ENCODE measurements at regions not wholly inside any gene's neighbourhood (a gene's known extent, or its start where the extent isn't known, plus 50 kb on each side); places are given as distances from the start of the nearest gene placed in this dataset.

DNA sequence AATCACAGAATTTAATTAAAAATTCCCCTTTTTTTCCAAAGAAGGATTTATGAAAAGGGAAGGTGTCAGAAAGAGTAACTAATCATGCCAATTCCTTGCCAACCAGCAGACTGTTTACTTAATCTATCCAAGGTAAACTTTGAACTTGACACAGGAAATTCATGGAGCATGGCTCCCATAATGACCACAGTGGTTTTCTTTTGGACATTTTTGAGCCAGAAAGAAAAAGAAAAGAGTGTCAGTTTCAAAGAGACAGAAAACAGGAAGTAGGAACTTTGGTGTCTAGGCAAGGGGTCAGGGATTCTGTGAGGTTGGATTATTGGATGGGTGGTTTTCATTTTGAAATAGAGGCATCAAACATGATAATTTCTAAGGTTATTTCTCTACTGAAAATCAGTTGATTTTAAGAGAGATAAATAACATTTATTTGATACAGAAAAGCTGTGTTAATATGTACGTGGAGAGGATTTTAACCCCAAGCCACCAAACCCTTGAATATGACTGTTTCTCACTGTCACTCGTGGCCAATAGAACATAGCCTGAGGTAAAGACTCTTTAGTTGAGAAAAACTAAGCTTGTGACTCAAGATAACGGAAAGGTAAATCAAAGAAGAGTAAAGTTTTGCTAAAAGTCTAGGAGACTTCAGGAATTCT lies 196.1 kb downstream of the TTC6 start:
- no peak for DNase-seq
- no peaks in the 10 kb centered on the region for H3K4me1 Mint-ChIP-seq (ENCODE audit: low read depth)
- TF ChIP-seq, protein P1, sequence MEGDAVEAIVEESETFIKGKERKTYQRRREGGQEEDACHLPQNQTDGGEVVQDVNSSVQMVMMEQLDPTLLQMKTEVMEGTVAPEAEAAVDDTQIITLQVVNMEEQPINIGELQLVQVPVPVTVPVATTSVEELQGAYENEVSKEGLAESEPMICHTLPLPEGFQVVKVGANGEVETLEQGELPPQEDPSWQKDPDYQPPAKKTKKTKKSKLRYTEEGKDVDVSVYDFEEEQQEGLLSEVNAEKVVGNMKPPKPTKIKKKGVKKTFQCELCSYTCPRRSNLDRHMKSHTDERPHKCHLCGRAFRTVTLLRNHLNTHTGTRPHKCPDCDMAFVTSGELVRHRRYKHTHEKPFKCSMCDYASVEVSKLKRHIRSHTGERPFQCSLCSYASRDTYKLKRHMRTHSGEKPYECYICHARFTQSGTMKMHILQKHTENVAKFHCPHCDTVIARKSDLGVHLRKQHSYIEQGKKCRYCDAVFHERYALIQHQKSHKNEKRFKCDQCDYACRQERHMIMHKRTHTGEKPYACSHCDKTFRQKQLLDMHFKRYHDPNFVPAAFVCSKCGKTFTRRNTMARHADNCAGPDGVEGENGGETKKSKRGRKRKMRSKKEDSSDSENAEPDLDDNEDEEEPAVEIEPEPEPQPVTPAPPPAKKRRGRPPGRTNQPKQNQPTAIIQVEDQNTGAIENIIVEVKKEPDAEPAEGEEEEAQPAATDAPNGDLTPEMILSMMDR (IDR thresholded peaks at IDR 0.05) = no peak
- H3K27me3 Mint-ChIP-seq (ENCODE audit: insufficient read depth) = no peaks in the 10 kb centered on the region
- H3K36me3 Mint-ChIP-seq (ENCODE audit: low read depth) = no peaks in the 10 kb centered on the region
- no peak overlapping the region for H3K27ac Mint-ChIP-seq
- H3K9me3 Mint-ChIP-seq = no peaks in the 10 kb centered on the region
- no peak overlapping the region for H3K4me3 Mint-ChIP-seq

DNA sequence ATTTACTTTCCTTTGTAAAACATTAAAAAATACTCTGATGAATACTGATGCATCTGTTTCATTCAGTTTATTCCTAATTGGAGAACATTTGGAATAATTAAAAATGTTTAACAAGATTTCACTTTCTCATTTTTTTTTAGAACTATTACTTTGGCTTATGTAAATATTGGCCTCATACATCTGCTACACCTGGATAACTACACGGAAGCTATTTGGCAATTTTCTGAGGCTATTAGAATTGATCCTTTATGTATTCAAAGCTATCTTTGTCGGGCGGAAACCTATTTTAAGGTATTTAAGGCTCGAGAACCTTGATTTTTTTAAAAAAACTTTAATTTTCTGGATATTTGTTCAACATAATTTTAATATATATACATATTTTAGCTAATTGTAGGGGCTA lies 196.7 kb downstream of the TTC6 start:
- TF ChIP-seq, protein P1 (IDR thresholded peaks at IDR 0.05) = no peak
- DNase-seq = no peak
- Mint-ChIP-seq H3K27ac (no peak overlapping the region), H3K4me1 (ENCODE audit: low read depth) (no peaks in the 10 kb centered on the region), H3K36me3 (ENCODE audit: low read depth) (no peaks in the 10 kb centered on the region), H3K9me3 (no peaks in the 10 kb centered on the region), H3K27me3 (ENCODE audit: insufficient read depth) (no peaks in the 10 kb centered on the region), H3K4me3 (no peak overlapping the region)

DNA sequence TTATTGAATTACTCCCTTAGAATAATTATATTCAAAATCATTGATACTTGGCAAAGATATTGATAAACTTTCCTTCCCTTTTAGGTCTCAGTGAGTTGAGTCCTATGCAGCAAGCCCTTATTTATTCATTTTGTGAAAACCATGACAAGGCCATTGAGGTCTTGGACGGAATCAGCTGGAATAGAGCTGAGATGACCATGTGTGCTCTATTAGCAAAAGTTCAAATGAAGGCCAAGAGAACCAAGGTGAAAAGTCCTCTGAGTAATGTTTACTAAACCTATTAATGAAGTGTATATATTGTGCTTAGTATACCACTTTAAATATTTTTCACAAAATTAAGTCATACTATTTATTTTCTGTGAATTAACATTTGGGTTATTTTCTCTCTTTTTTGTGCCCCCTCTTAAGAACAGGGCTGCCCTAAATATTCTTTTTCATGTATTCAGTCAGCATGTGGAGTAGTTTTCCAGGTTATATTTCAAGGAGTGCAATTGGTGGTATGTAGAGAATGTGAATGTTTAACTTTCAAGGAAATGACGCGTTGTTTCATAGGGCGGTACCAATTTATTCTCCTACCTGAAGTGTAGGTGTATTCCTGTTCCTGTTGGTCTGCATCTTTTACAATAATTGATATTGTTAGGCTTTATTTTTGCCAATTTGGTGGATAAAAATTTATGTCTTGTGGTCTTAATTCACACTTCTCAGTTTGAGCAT lies 201.4 kb downstream of the TTC6 start:
- DNase-seq = no peak
- Mint-ChIP-seq H3K9me3 (no peaks in the 10 kb centered on the region), H3K4me1 (ENCODE audit: low read depth) (no peaks in the 10 kb centered on the region; the same call in 1 of the 2 replicates), H3K36me3 (ENCODE audit: low read depth) (no peaks in the 10 kb centered on the region), H3K27ac (no peak overlapping the region), H3K4me3 (no peak overlapping the region), H3K27me3 (ENCODE audit: insufficient read depth) (peaks cover 3% of the 10 kb centered on the region; the same call in 1 of the 2 replicates)
- TF ChIP-seq, protein P1 (IDR thresholded peaks at IDR 0.05) = no peak

DNA sequence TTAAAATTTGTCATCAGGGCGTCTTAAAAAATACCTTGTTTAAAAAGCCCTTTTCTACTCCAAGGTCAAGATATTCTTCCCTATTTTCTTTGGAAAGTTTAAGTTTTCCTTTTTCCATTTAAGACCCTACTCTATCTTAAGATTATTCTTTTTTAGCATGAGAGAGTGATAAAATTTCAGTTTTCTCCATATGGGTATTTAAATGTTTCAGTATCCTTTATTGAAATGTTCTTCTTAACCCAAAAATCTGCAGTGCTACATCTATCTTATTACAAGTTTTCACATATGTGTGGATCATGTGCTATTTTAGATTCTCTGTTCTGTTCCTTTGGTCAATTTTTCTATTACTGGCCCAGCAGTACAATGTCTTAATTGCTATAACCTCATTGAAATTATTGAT lies 202.2 kb downstream of the TTC6 start:
- Mint-ChIP-seq H3K27ac (no peak overlapping the region), H3K9me3 (no peaks in the 10 kb centered on the region), H3K4me3 (no peak overlapping the region), H3K36me3 (ENCODE audit: low read depth) (no peaks in the 10 kb centered on the region), H3K4me1 (ENCODE audit: low read depth) (no peaks in the 10 kb centered on the region; the same call in 1 of the 2 replicates), H3K27me3 (ENCODE audit: insufficient read depth) (peaks cover 3% of the 10 kb centered on the region; the same call in 1 of the 2 replicates)
- TF ChIP-seq, protein P1 (IDR thresholded peaks at IDR 0.05) = no peak
- DNase-seq = no peak

DNA sequence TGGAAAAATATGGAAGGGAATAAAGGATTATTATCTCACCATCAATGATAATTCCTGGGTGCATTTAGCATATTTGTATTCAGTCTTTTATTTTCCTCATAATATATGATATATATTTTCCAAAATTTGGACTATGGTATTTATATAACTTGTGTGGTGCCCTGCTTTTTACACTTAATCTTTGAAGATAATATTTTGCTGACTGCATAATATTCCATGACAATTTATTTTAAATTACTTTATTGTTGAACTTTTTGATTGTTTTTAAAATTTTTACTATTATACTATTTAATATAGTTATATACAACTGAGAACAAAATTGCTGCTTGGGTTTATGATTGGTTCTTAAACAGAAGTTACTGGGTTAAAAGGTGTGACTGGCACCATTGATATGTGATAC lies 212.3 kb downstream of the TTC6 start:
- Mint-ChIP-seq H3K4me1 (ENCODE audit: low read depth) (no peaks in the 10 kb centered on the region), H3K27me3 (ENCODE audit: insufficient read depth) (peaks cover 3% of the 10 kb centered on the region; the same call in 1 of the 2 replicates), H3K27ac (no peak overlapping the region), H3K4me3 (no peak overlapping the region), H3K36me3 (ENCODE audit: low read depth) (no peaks in the 10 kb centered on the region), H3K9me3 (no peaks in the 10 kb centered on the region)
- TF ChIP-seq, protein P1 (IDR thresholded peaks at IDR 0.05) = no peak
- DNase-seq = no peak
